ENCODE measurements at regions not wholly inside any gene's neighbourhood (a gene's known extent, or its start where the extent isn't known, plus 50 kb on each side); places are given as distances from the start of the nearest gene placed in this dataset.
A peak's percentile ranks its signal among the peaks of the same experiment; 100 is the strongest.
"Not testable (repeated sequence)": the region's sequence is repeated elsewhere in the genome, so short reads cannot be mapped to it uniquely, and the experiment has no call there.

GRCh38 chr6:71007298-71007697, 50.4 kb upstream of the B3GAT2 start:
- POLR2A ChIA-PET, DNase-seq: not testable (repeated sequence)
- H3K27me3 Mint-ChIP-seq: peaks cover 13 to 21% of the 10 kb centered on the region in 2 donors

GRCh38 chr6:71011871-71012371, 55.1 kb upstream of the B3GAT2 start:
- Mint-ChIP-seq H3K4me3 (no peak overlapping the region), H3K27ac (no peak overlapping the region), H3K36me3 (no peaks in the 10 kb centered on the region), H3K4me1 (no peaks in the 10 kb centered on the region), H3K27me3 (peaks cover 15 to 37% of the 10 kb centered on the region in 2 donors), H3K9me3 (no peaks in the 10 kb centered on the region)
- no peak for DNase-seq
- H3K36me3 ChIP-seq (ENCODE audit: insufficient read depth, low read length): no peaks in the 10 kb centered on the region
- no peak overlapping the region for H3K4me3 ChIP-seq (ENCODE audit: low read length)
- CTCF ChIA-PET: no interaction called here
- H3K27ac ChIP-seq (ENCODE audit: low read depth, low read length): no peak overlapping the region
- no peaks in the 10 kb centered on the region for H3K27me3 ChIP-seq (ENCODE audit: insufficient read depth, low read length, poor library complexity, severe bottlenecking)
- no peaks in the 10 kb centered on the region for H3K9me3 ChIP-seq (ENCODE audit: low read length)
- no peaks in the 10 kb centered on the region for H3K4me1 ChIP-seq (ENCODE audit: insufficient read depth, low read length)
- POLR2A ChIA-PET: no interaction called here

More at GRCh38 chr6:71007298-71007697, 50.4 kb upstream of the B3GAT2 start:
- H3K4me3 ChIP-seq (ENCODE audit: low read length); H3K9me3 ChIP-seq (ENCODE audit: low read length); H3K9me3 Mint-ChIP-seq; H3K27ac Mint-ChIP-seq; H3K27me3 ChIP-seq (ENCODE audit: insufficient read depth, low read length, poor library complexity, severe bottlenecking); H3K36me3 Mint-ChIP-seq; CTCF ChIA-PET; H3K4me1 Mint-ChIP-seq; H3K4me3 Mint-ChIP-seq; H3K27ac ChIP-seq (ENCODE audit: low read depth, low read length); H3K36me3 ChIP-seq (ENCODE audit: insufficient read depth, low read length); H3K4me1 ChIP-seq (ENCODE audit: insufficient read depth, low read length): not testable (repeated sequence)

DNA sequence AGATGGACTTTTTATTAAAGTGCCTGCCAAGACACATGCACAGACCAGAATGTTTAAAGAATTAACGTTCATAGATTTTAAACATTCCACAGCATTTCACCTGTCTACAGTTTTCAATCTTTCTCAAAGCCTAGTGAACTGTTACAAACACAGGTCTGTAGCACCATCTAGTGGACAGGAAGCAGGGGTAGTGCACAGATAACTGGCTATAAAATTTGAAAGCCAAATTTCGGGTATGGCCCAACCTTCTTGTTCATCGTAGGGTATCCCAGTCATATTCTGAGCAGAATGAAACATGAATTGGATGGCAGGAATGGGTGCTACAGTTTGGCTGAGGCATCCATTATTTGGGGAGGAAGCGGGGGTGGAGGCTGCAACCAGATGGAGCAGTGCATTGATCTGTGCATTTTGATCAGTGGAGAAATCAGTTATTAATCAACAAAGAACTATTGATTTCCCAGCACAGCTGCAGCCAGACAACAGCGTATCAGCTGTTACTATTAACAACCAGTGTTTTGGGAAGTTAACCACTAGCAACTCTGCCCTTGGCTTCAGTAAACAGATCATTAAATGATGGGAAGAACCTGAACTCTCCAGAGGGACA, 56.1 kb upstream of the B3GAT2 start:
- Histone ChIP-seq H3K36me3 (ENCODE audit: insufficient read depth, low read length) (no peaks in the 10 kb centered on the region), H3K9me3 (ENCODE audit: low read length) (no peaks in the 10 kb centered on the region), H3K4me1 (ENCODE audit: insufficient read depth, low read length) (no peaks in the 10 kb centered on the region), H3K27ac (ENCODE audit: low read depth, low read length) (no peak overlapping the region), H3K27me3 (ENCODE audit: insufficient read depth, low read length, poor library complexity, severe bottlenecking) (no peaks in the 10 kb centered on the region), H3K4me3 (ENCODE audit: low read length) (no peak overlapping the region)
- Mint-ChIP-seq H3K4me3 (no peak overlapping the region), H3K27me3 (peaks cover 15 to 37% of the 10 kb centered on the region in 2 donors), H3K4me1 (no peaks in the 10 kb centered on the region), H3K36me3 (no peaks in the 10 kb centered on the region), H3K27ac (no peak overlapping the region), H3K9me3 (no peaks in the 10 kb centered on the region)
- ChIA-PET POLR2A (no interaction called here), CTCF (no interaction called here)
- peak in 2 of 5 donors; percentile 7 to 16 for DNase-seq

- Mint-ChIP-seq H3K9me3 (peaks cover 0 to 2% (median 0%) of the 10 kb centered on the region in 5 donors), H3K4me1 (no peaks in the 10 kb centered on the region), H3K27ac (no peak overlapping the region), H3K36me3 (no peaks in the 10 kb centered on the region), H3K27me3 (peaks cover 11 to 35% of the 10 kb centered on the region in 2 donors), H3K4me3 (no peak overlapping the region)
- no peaks in the 10 kb centered on the region for H3K4me1 ChIP-seq (ENCODE audit: insufficient read depth, low read length)
- no peak overlapping the region for H3K27ac ChIP-seq (ENCODE audit: low read depth, low read length)
- H3K4me3 ChIP-seq (ENCODE audit: low read length): no peak overlapping the region
- no peaks in the 10 kb centered on the region for H3K9me3 ChIP-seq (ENCODE audit: low read length)
- DNase-seq: no peak
- ChIA-PET CTCF (no interaction called here), POLR2A (no interaction called here)
- no peaks in the 10 kb centered on the region for H3K36me3 ChIP-seq (ENCODE audit: insufficient read depth, low read length)
- H3K27me3 ChIP-seq (ENCODE audit: insufficient read depth, low read length, poor library complexity, severe bottlenecking): no peaks in the 10 kb centered on the region
Measured at GRCh38 chr6:71015392-71015791, 58.5 kb upstream of the B3GAT2 start.

- H3K27ac Mint-ChIP-seq: no peak overlapping the region
- Histone ChIP-seq H3K27ac (ENCODE audit: low read depth, low read length) (no peak overlapping the region), H3K9me3 (ENCODE audit: low read length) (no peaks in the 10 kb centered on the region), H3K27me3 (ENCODE audit: insufficient read depth, low read length, poor library complexity, severe bottlenecking) (no peaks in the 10 kb centered on the region), H3K4me3 (ENCODE audit: low read length) (no peak overlapping the region), H3K4me1 (ENCODE audit: insufficient read depth, low read length) (no peaks in the 10 kb centered on the region), H3K36me3 (ENCODE audit: insufficient read depth, low read length) (no peaks in the 10 kb centered on the region)
- ChIA-PET POLR2A (no interaction called here), CTCF (no interaction called here)
- H3K4me3 Mint-ChIP-seq: no peak overlapping the region
- H3K4me1 Mint-ChIP-seq: no peaks in the 10 kb centered on the region
- peaks cover 2 to 9% of the 10 kb centered on the region in 2 donors for H3K27me3 Mint-ChIP-seq
- no peaks in the 10 kb centered on the region for H3K9me3 Mint-ChIP-seq
- no peak for DNase-seq
- no peaks in the 10 kb centered on the region for H3K36me3 Mint-ChIP-seq
Measured at GRCh38 chr6:71028236-71028876, 71.5 kb upstream of the B3GAT2 start.

DNA sequence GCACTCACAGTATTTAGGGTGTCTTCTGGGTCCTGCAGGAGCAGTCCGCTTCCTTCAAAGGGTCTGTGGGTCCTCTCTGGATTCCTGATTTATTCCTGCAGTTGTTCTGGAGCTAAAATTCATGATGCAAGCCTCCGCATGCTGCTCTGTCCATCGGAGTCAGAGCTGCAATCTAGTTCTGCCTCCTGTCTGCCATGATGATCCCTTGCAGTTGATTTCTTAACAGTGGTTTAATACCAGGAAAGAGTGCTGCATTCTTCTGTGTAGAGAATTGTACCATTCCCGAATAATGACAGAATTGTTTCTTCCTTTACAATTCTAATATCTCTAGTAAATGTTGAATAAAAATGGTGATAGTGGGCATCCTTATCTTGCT, 72.0 kb upstream of the B3GAT2 start:
- H3K4me1 ChIP-seq (ENCODE audit: insufficient read depth, low read length): no peaks in the 10 kb centered on the region
- Mint-ChIP-seq H3K27ac (no peak overlapping the region), H3K9me3 (no peaks in the 10 kb centered on the region), H3K27me3 (peaks cover 2 to 14% of the 10 kb centered on the region in 2 donors), H3K4me1 (no peaks in the 10 kb centered on the region), H3K4me3 (no peak overlapping the region), H3K36me3 (no peaks in the 10 kb centered on the region)
- ChIA-PET CTCF (no interaction called here), POLR2A (no interaction called here)
- no peak overlapping the region for H3K27ac ChIP-seq (ENCODE audit: low read depth, low read length)
- no peaks in the 10 kb centered on the region for H3K9me3 ChIP-seq (ENCODE audit: low read length)
- H3K36me3 ChIP-seq (ENCODE audit: insufficient read depth, low read length): no peaks in the 10 kb centered on the region
- H3K27me3 ChIP-seq (ENCODE audit: insufficient read depth, low read length, poor library complexity, severe bottlenecking): no peaks in the 10 kb centered on the region
- H3K4me3 ChIP-seq (ENCODE audit: low read length): no peak overlapping the region
- DNase-seq: no peak

- ChIA-PET POLR2A (no interaction called here), CTCF (no interaction called here)
- H3K9me3 ChIP-seq (ENCODE audit: low read length): no peaks in the 10 kb centered on the region
- H3K27me3 Mint-ChIP-seq: peaks cover 2 to 16% of the 10 kb centered on the region in 2 donors
- H3K9me3 Mint-ChIP-seq: no peaks in the 10 kb centered on the region
- H3K4me3 Mint-ChIP-seq: no peak overlapping the region
- H3K4me1 ChIP-seq (ENCODE audit: insufficient read depth, low read length): no peaks in the 10 kb centered on the region
- no peaks in the 10 kb centered on the region for H3K36me3 Mint-ChIP-seq
- no peaks in the 10 kb centered on the region for H3K36me3 ChIP-seq (ENCODE audit: insufficient read depth, low read length)
- no peak overlapping the region for H3K27ac ChIP-seq (ENCODE audit: low read depth, low read length)
- no peak overlapping the region for H3K27ac Mint-ChIP-seq
- DNase-seq: no peak
- no peaks in the 10 kb centered on the region for H3K4me1 Mint-ChIP-seq
- no peaks in the 10 kb centered on the region for H3K27me3 ChIP-seq (ENCODE audit: insufficient read depth, low read length, poor library complexity, severe bottlenecking)
- no peak overlapping the region for H3K4me3 ChIP-seq (ENCODE audit: low read length)
Measured at GRCh38 chr6:71029555-71029954, 72.7 kb upstream of the B3GAT2 start.

DNA sequence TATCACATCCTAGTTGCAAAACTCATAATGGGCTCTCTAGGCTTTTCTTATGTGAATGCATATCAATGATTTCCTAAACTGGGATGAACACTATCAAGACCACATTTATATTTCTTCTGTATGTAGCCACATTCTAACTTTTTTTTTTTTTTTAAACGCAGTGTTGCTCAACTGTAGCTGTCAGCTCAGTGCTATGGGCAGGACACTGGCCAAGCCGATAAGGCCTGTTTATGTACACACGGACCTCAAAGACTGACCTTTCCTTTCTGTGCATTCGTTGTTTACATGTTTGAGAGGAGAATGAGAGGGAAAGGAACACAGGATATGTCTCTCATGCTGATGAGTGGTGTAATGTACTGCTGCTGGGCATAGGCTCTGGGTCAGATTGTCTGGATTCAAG, 75.1 kb upstream of the B3GAT2 start:
- H3K36me3 Mint-ChIP-seq: no peaks in the 10 kb centered on the region
- Histone ChIP-seq H3K4me3 (ENCODE audit: low read length) (no peak overlapping the region), H3K4me1 (ENCODE audit: insufficient read depth, low read length) (no peaks in the 10 kb centered on the region), H3K9me3 (ENCODE audit: low read length) (no peaks in the 10 kb centered on the region), H3K36me3 (ENCODE audit: insufficient read depth, low read length) (no peaks in the 10 kb centered on the region), H3K27me3 (ENCODE audit: insufficient read depth, low read length, poor library complexity, severe bottlenecking) (no peaks in the 10 kb centered on the region), H3K27ac (ENCODE audit: low read depth, low read length) (no peak overlapping the region)
- peaks cover 8 to 27% of the 10 kb centered on the region in 2 donors for H3K27me3 Mint-ChIP-seq
- ChIA-PET CTCF (no interaction called here), POLR2A (no interaction called here)
- no peaks in the 10 kb centered on the region for H3K4me1 Mint-ChIP-seq
- DNase-seq: no peak
- H3K9me3 Mint-ChIP-seq: peaks cover 0 to 2% (median 0%) of the 10 kb centered on the region in 5 donors
- no peak overlapping the region for H3K4me3 Mint-ChIP-seq
- H3K27ac Mint-ChIP-seq: no peak overlapping the region
